ENCODE measurements at regions not wholly inside any gene's neighbourhood (a gene's known extent, or its start where the extent isn't known, plus 50 kb on each side); places are given as distances from the start of the nearest gene placed in this dataset.
"Not testable (repeated sequence)": the region's sequence is repeated elsewhere in the genome, so short reads cannot be mapped to it uniquely, and the experiment has no call there.

- WGBS, 2 donors, result 81 to 86% methylated on average over 2 of the region's 2 CpGs
- Histone ChIP-seq H3K27ac (ENCODE audit: low read depth in 2 of 2, low read length in 1 of 2) (no peak overlapping the region), H3K4me3 (ENCODE audit: low read depth in 1 of 2, low read length in 2 of 2) (no peak overlapping the region), H3K4me1 (ENCODE audit: control insufficient read depth in 2 of 2, insufficient read depth in 2 of 2, low read length in 1 of 2) (no peaks in the 10 kb centered on the region), H3K27me3 (ENCODE audit: control insufficient read depth in 1 of 2, insufficient read depth in 2 of 2, low read length in 2 of 2) (no peaks in the 10 kb centered on the region), H3K9me3 (ENCODE audit: control insufficient read depth in 2 of 2, insufficient read depth in 1 of 2, low read depth in 1 of 2, low read length in 1 of 2) (no peaks in the 10 kb centered on the region), H3K36me3 (ENCODE audit: control insufficient read depth in 2 of 2, insufficient read depth in 2 of 2, low read length in 1 of 2) (no peaks in the 10 kb centered on the region)
Observed at GRCh38 chr9:85163825-85164224, 494.3 kb downstream of the NTRK2 start.

- Histone ChIP-seq H3K27ac (ENCODE audit: low read depth in 2 of 2, low read length in 1 of 2) (no peak overlapping the region), H3K9me3 (ENCODE audit: control insufficient read depth in 2 of 2, insufficient read depth in 1 of 2, low read depth in 1 of 2, low read length in 1 of 2) (no peaks in the 10 kb centered on the region), H3K4me1 (ENCODE audit: control insufficient read depth in 2 of 2, insufficient read depth in 2 of 2, low read length in 1 of 2) (no peaks in the 10 kb centered on the region), H3K4me3 (ENCODE audit: low read depth in 1 of 2, low read length in 2 of 2) (no peak overlapping the region), H3K27me3 (ENCODE audit: control insufficient read depth in 1 of 2, insufficient read depth in 2 of 2, low read length in 2 of 2) (no peaks in the 10 kb centered on the region), H3K36me3 (ENCODE audit: control insufficient read depth in 2 of 2, insufficient read depth in 2 of 2, low read length in 1 of 2) (no peaks in the 10 kb centered on the region)
- WGBS, 2 donors, result 70 to 74% methylated on average over 1 of the region's 1 CpG
Observed at GRCh38 chr9:85163415-85163814, 493.9 kb downstream of the NTRK2 start.

- WGBS, 2 donors, result 58 to 78% methylated on average over 3 of the region's 3 CpGs
- no peaks in the 10 kb centered on the region for H3K27me3 ChIP-seq (ENCODE audit: control insufficient read depth in 1 of 2, insufficient read depth in 2 of 2, low read length in 2 of 2)
- no peaks in the 10 kb centered on the region for H3K9me3 ChIP-seq (ENCODE audit: control insufficient read depth in 2 of 2, insufficient read depth in 1 of 2, low read depth in 1 of 2, low read length in 1 of 2)
- H3K4me3 ChIP-seq (ENCODE audit: low read depth in 1 of 2, low read length in 2 of 2), result no peak overlapping the region
- H3K27ac ChIP-seq (ENCODE audit: low read depth in 2 of 2, low read length in 1 of 2), result no peak overlapping the region
- no peaks in the 10 kb centered on the region for H3K4me1 ChIP-seq (ENCODE audit: control insufficient read depth in 2 of 2, insufficient read depth in 2 of 2, low read length in 1 of 2)
- H3K36me3 ChIP-seq (ENCODE audit: control insufficient read depth in 2 of 2, insufficient read depth in 2 of 2, low read length in 1 of 2), result no peaks in the 10 kb centered on the region
Observed at GRCh38 chr9:85162822-85163221, 493.3 kb downstream of the NTRK2 start.

GRCh38 chr9:85160944-85161343 lies 491.4 kb downstream of the NTRK2 start:
- H3K4me3 ChIP-seq (ENCODE audit: low read depth in 1 of 2, low read length in 2 of 2); H3K4me1 ChIP-seq (ENCODE audit: control insufficient read depth in 2 of 2, insufficient read depth in 2 of 2, low read length in 1 of 2); H3K9me3 ChIP-seq (ENCODE audit: control insufficient read depth in 2 of 2, insufficient read depth in 1 of 2, low read depth in 1 of 2, low read length in 1 of 2); H3K36me3 ChIP-seq (ENCODE audit: control insufficient read depth in 2 of 2, insufficient read depth in 2 of 2, low read length in 1 of 2); H3K27me3 ChIP-seq (ENCODE audit: control insufficient read depth in 1 of 2, insufficient read depth in 2 of 2, low read length in 2 of 2); H3K27ac ChIP-seq (ENCODE audit: low read depth in 2 of 2, low read length in 1 of 2): not testable (repeated sequence)
- WGBS, 2 donors, result 79 to 88% methylated on average over 4 of the region's 4 CpGs

GRCh38 chr9:85158512-85158911 lies 489.0 kb downstream of the NTRK2 start:
- H3K27me3 ChIP-seq (ENCODE audit: control insufficient read depth in 1 of 2, insufficient read depth in 2 of 2, low read length in 2 of 2), result no peaks in the 10 kb centered on the region
- no peak overlapping the region for H3K4me3 ChIP-seq (ENCODE audit: low read depth in 1 of 2, low read length in 2 of 2)
- no peaks in the 10 kb centered on the region for H3K36me3 ChIP-seq (ENCODE audit: control insufficient read depth in 2 of 2, insufficient read depth in 2 of 2, low read length in 1 of 2)
- H3K4me1 ChIP-seq (ENCODE audit: control insufficient read depth in 2 of 2, insufficient read depth in 2 of 2, low read length in 1 of 2), result no peaks in the 10 kb centered on the region
- no peaks in the 10 kb centered on the region for H3K9me3 ChIP-seq (ENCODE audit: control insufficient read depth in 2 of 2, insufficient read depth in 1 of 2, low read depth in 1 of 2, low read length in 1 of 2)
- no peak overlapping the region for H3K27ac ChIP-seq (ENCODE audit: low read depth in 2 of 2, low read length in 1 of 2)

GRCh38 chr9:85157772-85158171 lies 488.2 kb downstream of the NTRK2 start:
- Histone ChIP-seq H3K27me3 (ENCODE audit: control insufficient read depth in 1 of 2, insufficient read depth in 2 of 2, low read length in 2 of 2) (no peaks in the 10 kb centered on the region), H3K4me3 (ENCODE audit: low read depth in 1 of 2, low read length in 2 of 2) (no peak overlapping the region), H3K9me3 (ENCODE audit: control insufficient read depth in 2 of 2, insufficient read depth in 1 of 2, low read depth in 1 of 2, low read length in 1 of 2) (no peaks in the 10 kb centered on the region), H3K4me1 (ENCODE audit: control insufficient read depth in 2 of 2, insufficient read depth in 2 of 2, low read length in 1 of 2) (no peaks in the 10 kb centered on the region), H3K36me3 (ENCODE audit: control insufficient read depth in 2 of 2, insufficient read depth in 2 of 2, low read length in 1 of 2) (no peaks in the 10 kb centered on the region), H3K27ac (ENCODE audit: low read depth in 2 of 2, low read length in 1 of 2) (no peak overlapping the region)
- 59 to 64% methylated on average over 6 of the region's 6 CpGs for WGBS, 2 donors

- H3K27me3 ChIP-seq (ENCODE audit: control insufficient read depth in 1 of 2, insufficient read depth in 2 of 2, low read length in 2 of 2), result no peaks in the 10 kb centered on the region
- no peak overlapping the region for H3K4me3 ChIP-seq (ENCODE audit: low read depth in 1 of 2, low read length in 2 of 2)
- no peaks in the 10 kb centered on the region for H3K36me3 ChIP-seq (ENCODE audit: control insufficient read depth in 2 of 2, insufficient read depth in 2 of 2, low read length in 1 of 2)
- 75 to 82% methylated on average over 2 of the region's 2 CpGs for WGBS, 2 donors
- H3K27ac ChIP-seq (ENCODE audit: low read depth in 2 of 2, low read length in 1 of 2), result no peak overlapping the region
- no peaks in the 10 kb centered on the region for H3K4me1 ChIP-seq (ENCODE audit: control insufficient read depth in 2 of 2, insufficient read depth in 2 of 2, low read length in 1 of 2)
- no peaks in the 10 kb centered on the region for H3K9me3 ChIP-seq (ENCODE audit: control insufficient read depth in 2 of 2, insufficient read depth in 1 of 2, low read depth in 1 of 2, low read length in 1 of 2)
Observed at GRCh38 chr9:85156652-85157051, 487.1 kb downstream of the NTRK2 start.

GRCh38 chr9:85155352-85155751 lies 485.8 kb downstream of the NTRK2 start:
- Histone ChIP-seq H3K27me3 (ENCODE audit: control insufficient read depth in 1 of 2, insufficient read depth in 2 of 2, low read length in 2 of 2) (no peaks in the 10 kb centered on the region), H3K4me3 (ENCODE audit: low read depth in 1 of 2, low read length in 2 of 2) (no peak overlapping the region), H3K36me3 (ENCODE audit: control insufficient read depth in 2 of 2, insufficient read depth in 2 of 2, low read length in 1 of 2) (no peaks in the 10 kb centered on the region), H3K9me3 (ENCODE audit: control insufficient read depth in 2 of 2, insufficient read depth in 1 of 2, low read depth in 1 of 2, low read length in 1 of 2) (no peaks in the 10 kb centered on the region), H3K4me1 (ENCODE audit: control insufficient read depth in 2 of 2, insufficient read depth in 2 of 2, low read length in 1 of 2) (no peaks in the 10 kb centered on the region), H3K27ac (ENCODE audit: low read depth in 2 of 2, low read length in 1 of 2) (no peak overlapping the region)
- WGBS, 2 donors, result 62 to 75% methylated on average over 2 of the region's 2 CpGs

- Histone ChIP-seq H3K27ac (ENCODE audit: low read depth in 2 of 2, low read length in 1 of 2) (no peak overlapping the region), H3K4me1 (ENCODE audit: control insufficient read depth in 2 of 2, insufficient read depth in 2 of 2, low read length in 1 of 2) (no peaks in the 10 kb centered on the region), H3K4me3 (ENCODE audit: low read depth in 1 of 2, low read length in 2 of 2) (no peak overlapping the region), H3K36me3 (ENCODE audit: control insufficient read depth in 2 of 2, insufficient read depth in 2 of 2, low read length in 1 of 2) (no peaks in the 10 kb centered on the region), H3K27me3 (ENCODE audit: control insufficient read depth in 1 of 2, insufficient read depth in 2 of 2, low read length in 2 of 2) (no peaks in the 10 kb centered on the region), H3K9me3 (ENCODE audit: control insufficient read depth in 2 of 2, insufficient read depth in 1 of 2, low read depth in 1 of 2, low read length in 1 of 2) (no peaks in the 10 kb centered on the region)
- WGBS, 2 donors, result 87 to 89% methylated on average over 5 of the region's 5 CpGs
Observed at GRCh38 chr9:85151741-85152140, 482.2 kb downstream of the NTRK2 start.

GRCh38 chr9:85151162-85151561 lies 481.6 kb downstream of the NTRK2 start:
- Histone ChIP-seq H3K36me3 (ENCODE audit: control insufficient read depth in 2 of 2, insufficient read depth in 2 of 2, low read length in 1 of 2) (no peaks in the 10 kb centered on the region), H3K9me3 (ENCODE audit: control insufficient read depth in 2 of 2, insufficient read depth in 1 of 2, low read depth in 1 of 2, low read length in 1 of 2) (no peaks in the 10 kb centered on the region), H3K4me1 (ENCODE audit: control insufficient read depth in 2 of 2, insufficient read depth in 2 of 2, low read length in 1 of 2) (no peaks in the 10 kb centered on the region), H3K27ac (ENCODE audit: low read depth in 2 of 2, low read length in 1 of 2) (no peak overlapping the region), H3K4me3 (ENCODE audit: low read depth in 1 of 2, low read length in 2 of 2) (no peak overlapping the region), H3K27me3 (ENCODE audit: control insufficient read depth in 1 of 2, insufficient read depth in 2 of 2, low read length in 2 of 2) (no peaks in the 10 kb centered on the region)
- 68 to 70% methylated on average over 3 of the region's 3 CpGs for WGBS, 2 donors
